H9 (cell line): ENCODE measurements at regions not wholly inside any gene's neighbourhood (a gene's known extent, or its start where the extent isn't known, plus 50 kb on each side); places are given as distances from the start of the nearest gene placed in this dataset.

Experiments
- DNase-seq: peaks from one replicate; pipeline ENCODE4 v3.0.0-alpha.2; 2017
- H2AFZ ChIP-seq: one replicate; pipeline ENCODE4 v1.6.1; 2013; ENCODE audit warnings: mild to moderate bottlenecking, low read length, control low read depth, moderate library complexity
- H2AK5ac ChIP-seq: 2 replicates; pipeline ENCODE4 v1.6.1; 2013; ENCODE audit warnings: low read length, control low read depth, mixed read lengths; ENCODE audit not compliant: insufficient read length
- H2BK120ac ChIP-seq: one replicate; pipeline ENCODE4 v1.6.1; 2013; ENCODE audit warnings: low read depth, mild to moderate bottlenecking, low read length, control low read depth, inconsistent platforms; ENCODE audit not compliant: poor library complexity, severe bottlenecking
- H2BK12ac ChIP-seq: 2 replicates; pipeline ENCODE4 v1.6.1; 2013; ENCODE audit warnings: low read length, control low read depth, mixed read lengths, low read depth; ENCODE audit not compliant: insufficient read length
- H2BK15ac ChIP-seq: 2 replicates; pipeline ENCODE4 v1.6.1; 2013; ENCODE audit warnings: low read depth, low read length, control low read depth
- H2BK20ac ChIP-seq: one replicate; pipeline ENCODE4 v1.6.1; 2013; ENCODE audit warnings: low read depth, mild to moderate bottlenecking, low read length, control low read depth, inconsistent platforms; ENCODE audit not compliant: poor library complexity, severe bottlenecking
- H2BK5ac ChIP-seq: 2 replicates; pipeline ENCODE4 v1.6.1; 2013; ENCODE audit warnings: low read length, control low read depth, mixed read lengths; ENCODE audit not compliant: insufficient read length
- H3K14ac ChIP-seq: 2 replicates; pipeline ENCODE4 v1.6.1; 2013; ENCODE audit warnings: low read length, control low read depth; ENCODE audit not compliant: insufficient read depth
- H3K18ac ChIP-seq: 2 replicates; pipeline ENCODE4 v1.6.1; 2013; ENCODE audit warnings: low read depth, mild to moderate bottlenecking, mixed read lengths, low read length, control low read depth; ENCODE audit not compliant: insufficient read length
- H3K23ac ChIP-seq: 2 replicates; pipeline ENCODE4 v1.6.1; 2013; ENCODE audit warnings: low read length, control low read depth, mixed read lengths, low read depth; ENCODE audit not compliant: insufficient read length
- H3K23me2 ChIP-seq: 2 replicates; pipeline ENCODE4 v1.6.1; 2013; ENCODE audit warnings: low read depth, mild to moderate bottlenecking, mixed read lengths, low read length, control low read depth; ENCODE audit not compliant: insufficient read length, poor library complexity, severe bottlenecking
- H3K27ac ChIP-seq: 2 replicates; pipeline ENCODE4 v1.5.1; 2013; ENCODE audit warnings: low read length, control low read depth, mixed read lengths, low read depth; ENCODE audit not compliant: insufficient read length
- H3K27me3 ChIP-seq: 2 replicates; pipeline ENCODE4 v1.6.1; 2013; ENCODE audit warnings: low read length, control low read depth, inconsistent platforms; ENCODE audit not compliant: insufficient read depth
- H3K4ac ChIP-seq: 2 replicates; pipeline ENCODE4 v1.6.1; 2013; ENCODE audit warnings: low read depth, mild to moderate bottlenecking, control low read depth, inconsistent platforms, low read length, moderate library complexity
- H3K4me1 ChIP-seq: 2 replicates; pipeline ENCODE4 v1.6.1; 2013; ENCODE audit warnings: low read length, control low read depth, inconsistent platforms; ENCODE audit not compliant: insufficient read depth
- H3K4me2 ChIP-seq: 2 replicates; pipeline ENCODE4 v1.6.1; 2013; ENCODE audit warnings: low read length, control low read depth, mixed read lengths; ENCODE audit not compliant: insufficient read length, insufficient read depth
- H3K56ac ChIP-seq: 2 replicates; pipeline ENCODE4 v1.6.1; 2013; ENCODE audit warnings: low read depth, mild to moderate bottlenecking, mixed read lengths, low read length, control low read depth; ENCODE audit not compliant: insufficient read length
- H3K79me1 ChIP-seq: 2 replicates; pipeline ENCODE4 v1.6.1; 2013; ENCODE audit warnings: low read depth, mild to moderate bottlenecking, moderate library complexity, low read length, control low read depth, inconsistent platforms; ENCODE audit not compliant: insufficient read depth, poor library complexity, severe bottlenecking
- H3K79me2 ChIP-seq: 2 replicates; pipeline ENCODE4 v1.6.1; 2013; ENCODE audit warnings: low read length, control low read depth, inconsistent platforms; ENCODE audit not compliant: insufficient read depth
- H3K9ac ChIP-seq: 2 replicates; pipeline ENCODE4 v1.6.1; 2013; ENCODE audit warnings: low read length, control low read depth, mixed read lengths; ENCODE audit not compliant: insufficient read length; ENCODE audit errors: extremely low read depth
- H3K9me3 ChIP-seq: one replicate; pipeline ENCODE4 v1.6.1; 2013; ENCODE audit warnings: low read depth, low read length, inconsistent platforms; ENCODE audit not compliant: control insufficient read depth
- H3T11ph ChIP-seq: one replicate; pipeline ENCODE4 v1.6.1; 2013; ENCODE audit warnings: mild to moderate bottlenecking, low read length, control low read depth, inconsistent platforms
- H4K20me1 ChIP-seq: one replicate; pipeline ENCODE4 v1.6.1; 2013; ENCODE audit not compliant: control insufficient read depth, insufficient read length, insufficient read depth
- H4K5ac ChIP-seq: 2 replicates; pipeline ENCODE4 v1.6.1; 2013; ENCODE audit warnings: low read depth, mild to moderate bottlenecking, mixed read lengths, low read length, control low read depth; ENCODE audit not compliant: insufficient read length
- H4K8ac ChIP-seq: replicated peaks from 2 replicates; pipeline ENCODE4 v1.6.1; 2013; ENCODE audit warnings: low read length, control low read depth, mixed read lengths, low read depth; ENCODE audit not compliant: insufficient read length
- H4K91ac ChIP-seq: 2 replicates; pipeline ENCODE4 v1.6.1; 2013; ENCODE audit warnings: low read depth, mild to moderate bottlenecking, moderate library complexity, mixed read lengths, low read length, control low read depth; ENCODE audit not compliant: insufficient read length
- H3K27ac Mint-ChIP-seq, 3 experiments: 2 replicates in 2 of 3; 3 replicates in 1 of 3; pipeline ENCODE4 v1.8.0; 2020 to 2021; ENCODE audit warnings: mixed read lengths in 3 of 3, mild to moderate bottlenecking in 1 of 3, moderate library complexity in 1 of 3
- H3K27me3 Mint-ChIP-seq: 2 replicates; pipeline ENCODE4 v1.8.0; 2021; ENCODE audit warnings: low read depth, mild to moderate bottlenecking, moderate library complexity, mixed read lengths
- H3K36me3 Mint-ChIP-seq, 3 experiments: 2 replicates in 2 of 3; 3 replicates in 1 of 3; pipeline ENCODE4 v1.8.0; 2020 to 2021; ENCODE audit warnings: low read depth in 3 of 3, mixed read lengths in 3 of 3; ENCODE audit not compliant: insufficient read depth in 1 of 3
- H3K4me1 Mint-ChIP-seq, 2 experiments: 2 replicates each; pipeline ENCODE4 v1.8.0; 2020; ENCODE audit warnings: mixed read lengths in 2 of 2
- H3K4me3 Mint-ChIP-seq, 2 experiments: 2 replicates in 1 of 2; 3 replicates in 1 of 2; pipeline ENCODE4 v1.8.0; 2020 to 2021; ENCODE audit warnings: mild to moderate bottlenecking in 2 of 2, mixed read lengths in 2 of 2, moderate library complexity in 1 of 2
- H3K9me3 Mint-ChIP-seq, 2 experiments: 2 replicates in 1 of 2; 3 replicates in 1 of 2; pipeline ENCODE4 v1.8.0; 2020; ENCODE audit warnings: mild to moderate bottlenecking in 2 of 2, mixed read lengths in 2 of 2, moderate library complexity in 1 of 2
- WGBS: extraction: QIAGEN DNeasy Blood & Tissue Kit; methylation state at CpG from one replicate; pipeline ENCODE4 v1.1.7; 2013; ENCODE audit warnings: missing lambda C conversion rate, low lambda C conversion rate, mixed read lengths; ENCODE audit not compliant: insufficient read length; ENCODE audit errors: extremely low coverage; 5-methylcytosine and 5-hydroxymethylcytosine counted together
- TF ChIP-seq, protein P1 (sequence below): fragments of 200-600 bp; sonication (generic); conservative IDR thresholded peaks from 3 replicates; pipeline ENCODE4 v1.8.0; 2021; ENCODE audit warnings: antibody characterized with exemption, mild to moderate bottlenecking

DNA sequence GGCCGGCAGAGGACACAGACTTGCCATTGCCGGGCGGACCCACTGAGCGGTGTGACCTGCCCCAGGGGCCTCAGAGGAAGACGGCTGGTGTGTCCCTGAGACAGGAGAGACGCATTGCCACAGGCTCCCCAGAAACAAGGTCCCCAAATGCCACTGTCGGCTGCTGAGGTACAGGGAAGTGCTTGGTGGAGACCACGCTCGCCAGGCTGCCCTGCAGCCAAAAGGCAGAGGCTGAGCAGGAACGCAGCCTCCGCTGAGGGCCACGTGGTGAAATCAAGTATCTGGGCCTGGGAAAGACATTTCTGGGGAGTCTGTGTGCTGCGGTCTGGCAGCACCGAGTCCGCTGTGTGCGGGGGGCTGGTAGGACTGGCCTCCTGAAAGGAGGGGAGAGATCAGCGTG lies 794.9 kb downstream of the BRD1 start:
- H4K5ac ChIP-seq, result no peak overlapping the region
- no peak overlapping the region for H3K18ac ChIP-seq
- no peak for DNase-seq
- no peak overlapping the region for H3K56ac ChIP-seq
- H2AFZ ChIP-seq, result no peak overlapping the region
- no peak overlapping the region for H4K91ac ChIP-seq
- no peaks in the 10 kb centered on the region for H3K23me2 ChIP-seq
- H3K23ac ChIP-seq, result no peak overlapping the region
- no peak overlapping the region for H3K27ac ChIP-seq
- no peak overlapping the region for H2BK15ac ChIP-seq
- H2BK12ac ChIP-seq, result no peak overlapping the region
- H3K27me3 Mint-ChIP-seq, result peaks cover 23% of the 10 kb centered on the region
- H3K14ac ChIP-seq, result no peak overlapping the region
- TF ChIP-seq, protein P1, sequence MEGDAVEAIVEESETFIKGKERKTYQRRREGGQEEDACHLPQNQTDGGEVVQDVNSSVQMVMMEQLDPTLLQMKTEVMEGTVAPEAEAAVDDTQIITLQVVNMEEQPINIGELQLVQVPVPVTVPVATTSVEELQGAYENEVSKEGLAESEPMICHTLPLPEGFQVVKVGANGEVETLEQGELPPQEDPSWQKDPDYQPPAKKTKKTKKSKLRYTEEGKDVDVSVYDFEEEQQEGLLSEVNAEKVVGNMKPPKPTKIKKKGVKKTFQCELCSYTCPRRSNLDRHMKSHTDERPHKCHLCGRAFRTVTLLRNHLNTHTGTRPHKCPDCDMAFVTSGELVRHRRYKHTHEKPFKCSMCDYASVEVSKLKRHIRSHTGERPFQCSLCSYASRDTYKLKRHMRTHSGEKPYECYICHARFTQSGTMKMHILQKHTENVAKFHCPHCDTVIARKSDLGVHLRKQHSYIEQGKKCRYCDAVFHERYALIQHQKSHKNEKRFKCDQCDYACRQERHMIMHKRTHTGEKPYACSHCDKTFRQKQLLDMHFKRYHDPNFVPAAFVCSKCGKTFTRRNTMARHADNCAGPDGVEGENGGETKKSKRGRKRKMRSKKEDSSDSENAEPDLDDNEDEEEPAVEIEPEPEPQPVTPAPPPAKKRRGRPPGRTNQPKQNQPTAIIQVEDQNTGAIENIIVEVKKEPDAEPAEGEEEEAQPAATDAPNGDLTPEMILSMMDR, result no peak
- no peak overlapping the region for H2BK120ac ChIP-seq
- H3T11ph ChIP-seq, result no peak overlapping the region
- H3K27me3 ChIP-seq, result no peaks in the 10 kb centered on the region
- peaks cover 6 to 10% of the 10 kb centered on the region in 2 experiments; a peak in 3 of 4 replicates for H3K4me1 Mint-ChIP-seq
- no peak overlapping the region for H4K8ac ChIP-seq
- H4K20me1 ChIP-seq, result no peaks in the 10 kb centered on the region
- no peak overlapping the region for H2BK5ac ChIP-seq
- H3K9ac ChIP-seq, result no peak overlapping the region
- no peak overlapping the region for H2AK5ac ChIP-seq
- peaks cover 0 to 6% (median 2%) of the 10 kb centered on the region in 3 experiments; a peak in 2 of 7 replicates for H3K36me3 Mint-ChIP-seq
- H2BK20ac ChIP-seq, result no peak overlapping the region
- H3K79me1 ChIP-seq, result no peaks in the 10 kb centered on the region
- no peaks in the 10 kb centered on the region for H3K9me3 ChIP-seq
- no peaks in the 10 kb centered on the region for H3K79me2 ChIP-seq
- no peaks in the 10 kb centered on the region for H3K4me1 ChIP-seq
- no peak overlapping the region for H3K27ac Mint-ChIP-seq
- no peak overlapping the region for H3K4me3 Mint-ChIP-seq
- WGBS, result no CpG with 5 or more reads among the region's 17 CpGs
- H3K9me3 Mint-ChIP-seq, result peaks cover 4 to 9% of the 10 kb centered on the region in 2 experiments; a peak in 4 of 5 replicates
- no peak overlapping the region for H3K4me2 ChIP-seq
- no peak overlapping the region for H3K4ac ChIP-seq
